ENCODE measurements at regions not wholly inside any gene's neighbourhood (a gene's known extent, or its start where the extent isn't known, plus 50 kb on each side); places are given as distances from the start of the nearest gene placed in this dataset.
"Not testable (repeated sequence)": the region's sequence is repeated elsewhere in the genome, so short reads cannot be mapped to it uniquely, and the experiment has no call there.

GRCh38 chr21:33972539-33972938 is 56.9 kb upstream of the ATP5PO start:
- no peak for DNase-seq (ENCODE audit: low spot score)

GRCh38 chr21:33971492-33972013 is 55.9 kb upstream of the ATP5PO start:
- peak; percentile 40 for DNase-seq (ENCODE audit: low spot score)

- DNase-seq (ENCODE audit: low spot score): no peak
Measured at GRCh38 chr21:33969581-33969980, 54.0 kb upstream of the ATP5PO start.

- DNase-seq (ENCODE audit: low spot score): no peak
Measured at GRCh38 chr21:33968995-33969348, 53.4 kb upstream of the ATP5PO start.

GRCh38 chr21:33968080-33968994 is 52.7 kb upstream of the ATP5PO start:
- DNase-seq (ENCODE audit: low spot score): peak; percentile 77

GRCh38 chr21:33967086-33967571 is 51.5 kb upstream of the ATP5PO start:
- no peak for DNase-seq (ENCODE audit: low spot score)

DNA sequence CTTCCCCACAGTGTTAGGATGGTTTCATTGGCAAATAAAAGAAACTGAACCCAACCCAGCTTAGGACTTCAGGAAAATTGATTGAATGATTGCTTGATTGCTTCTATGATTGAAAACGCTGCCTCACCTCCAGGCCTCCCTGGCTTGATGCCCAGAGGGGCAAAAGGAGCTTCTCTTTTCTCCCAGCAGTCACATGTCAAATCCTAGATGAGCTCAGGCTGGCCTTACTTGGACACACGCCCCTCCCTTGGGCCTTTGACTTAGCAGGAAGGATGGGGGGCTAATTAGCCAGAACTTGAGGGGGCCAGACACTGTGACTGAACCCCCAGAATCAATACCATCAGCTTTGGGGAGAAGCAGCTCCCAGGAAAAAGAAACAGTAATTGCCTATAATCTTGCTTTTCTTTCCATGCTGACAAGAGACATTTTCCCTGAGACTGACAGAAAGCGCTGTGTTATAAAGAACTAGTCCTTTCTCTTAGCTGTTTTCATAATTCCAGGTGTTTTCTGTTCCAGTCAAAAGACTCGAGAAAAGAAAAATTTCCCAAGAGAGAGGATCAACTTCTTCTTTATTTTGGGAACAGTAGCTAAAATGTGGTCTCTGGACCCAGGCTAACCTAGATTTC is 50.8 kb upstream of the ATP5PO start:
- no peak for DNase-seq (ENCODE audit: low spot score)

DNA sequence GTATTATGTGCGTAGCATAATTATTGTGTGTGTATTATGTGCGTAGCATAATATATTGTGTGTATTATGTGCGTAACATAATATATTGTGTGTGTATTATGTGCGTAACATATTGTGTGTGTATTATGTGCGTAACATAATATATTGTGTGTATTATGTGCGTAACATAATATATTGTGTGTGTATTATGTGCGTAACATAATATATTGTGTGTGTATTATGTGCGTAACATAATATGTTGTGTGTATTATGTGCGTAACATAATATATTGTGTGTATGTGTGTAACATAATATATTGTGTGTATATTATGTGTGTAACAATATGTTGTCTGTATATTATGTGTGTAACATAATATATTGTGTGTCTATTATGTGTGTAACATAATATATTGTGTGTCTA is 50.1 kb upstream of the ATP5PO start:
- not testable (repeated sequence) for DNase-seq (ENCODE audit: low spot score)
